Keratinocyte (primary cell): ENCODE measurements at regions not wholly inside any gene's neighbourhood (a gene's known extent, or its start where the extent isn't known, plus 50 kb on each side); places are given as distances from the start of the nearest gene placed in this dataset.

Source experiments
- DNase-seq: peaks from one replicate; pipeline ENCODE4 v3.0.0-alpha.2; 2011; ENCODE audit warnings: low read depth, missing footprints, low spot score
- FAIRE-seq: peaks from 2 replicates; lab custom pipeline; 2011; peaks lifted over from hg19 to GRCh38; lab: Jason Lieb, UNC
- H2AFZ ChIP-seq: 2 replicates; pipeline ENCODE4 v1.6.0; 2012; ENCODE audit warnings: low read length, control low read depth, inconsistent platforms; ENCODE audit not compliant: control insufficient read depth
- H3K27ac ChIP-seq: 2 replicates; pipeline ENCODE4 v1.5.1; 2011; ENCODE audit warnings: low read length; ENCODE audit not compliant: control insufficient read depth, insufficient read depth
- H3K27me3 ChIP-seq: 3 replicates; pipeline ENCODE4 v1.6.0; 2011; ENCODE audit warnings: low read length; ENCODE audit not compliant: control insufficient read depth, insufficient read depth; ENCODE audit errors: extremely low read depth
- H3K36me3 ChIP-seq, 2 experiments: 2 replicates in 1 of 2; 3 replicates in 1 of 2; pipeline ENCODE4 v1.5.1; 2011; ENCODE audit warnings: low read length in 2 of 2, mild to moderate bottlenecking in 1 of 2; ENCODE audit not compliant: control insufficient read depth in 2 of 2, insufficient read depth in 2 of 2; ENCODE audit errors: extremely low read depth in 1 of 2
- H3K4me1 ChIP-seq: 3 replicates; pipeline ENCODE4 v1.5.1; 2011; ENCODE audit warnings: low read length; ENCODE audit not compliant: control insufficient read depth, insufficient read depth; ENCODE audit errors: extremely low read depth
- H3K4me2 ChIP-seq: 3 replicates; pipeline ENCODE4 v1.6.0; 2011; ENCODE audit warnings: low read depth, low read length; ENCODE audit not compliant: control insufficient read depth, insufficient read depth; ENCODE audit errors: extremely low read depth
- H3K4me3 ChIP-seq, 3 experiments: fragments of 200-600 bp in 1 of 3; sonication (generic) in 1 of 3; 2 replicates in 2 of 3; 3 replicates in 1 of 3; pipeline ENCODE4 v1.5.1; 2011 to 2016; ENCODE audit warnings: low read length in 3 of 3, mild to moderate bottlenecking in 3 of 3, control low read depth in 2 of 3, inconsistent platforms in 1 of 3, low read depth in 1 of 3, mixed read lengths in 1 of 3, mixed run types in 1 of 3, moderate library complexity in 1 of 3; ENCODE audit not compliant: control insufficient read depth in 2 of 3, insufficient read depth in 2 of 3; ENCODE audit errors: extremely low read depth in 1 of 3
- H3K79me2 ChIP-seq: 2 replicates; pipeline ENCODE4 v1.6.0; 2012; ENCODE audit warnings: low read length; ENCODE audit not compliant: control insufficient read depth, insufficient read depth
- H3K9ac ChIP-seq: 3 replicates; pipeline ENCODE4 v1.6.0; 2011; ENCODE audit warnings: low read length; ENCODE audit not compliant: control insufficient read depth, insufficient read depth; ENCODE audit errors: extremely low read depth
- H3K9me1 ChIP-seq: 3 replicates; pipeline ENCODE4 v1.6.0; 2011; ENCODE audit warnings: low read length; ENCODE audit not compliant: control insufficient read depth, insufficient read depth; ENCODE audit errors: extremely low read depth
- H3K9me3 ChIP-seq: 2 replicates; pipeline ENCODE4 v1.5.1; 2012; ENCODE audit warnings: low read depth, low read length; ENCODE audit not compliant: control insufficient read depth
- H4K20me1 ChIP-seq: 3 replicates; pipeline ENCODE4 v1.6.0; 2011; ENCODE audit warnings: low read length; ENCODE audit not compliant: control insufficient read depth, insufficient read depth; ENCODE audit errors: extremely low read depth
- CTCF ChIP-seq, 3 experiments: IDR thresholded peaks in 1 of 3; conservative IDR thresholded peaks in 1 of 3; optimal IDR thresholded peaks in 1 of 3; 2 replicates in 2 of 3; 3 replicates in 1 of 3; pipeline versions ENCODE3 to v1.5.1; 2011; ENCODE audit warnings: low read length in 3 of 3, mild to moderate bottlenecking in 3 of 3, moderate library complexity in 2 of 3, control low read depth in 1 of 3, inconsistent platforms in 1 of 3; ENCODE audit not compliant: insufficient read depth in 2 of 3; ENCODE audit errors: extremely low read depth in 1 of 3
- EZH2 ChIP-seq: IDR thresholded peaks from one replicate; pipeline ENCODE4 v1.6.1; 2012; ENCODE audit warnings: inconsistent platforms, mild to moderate bottlenecking, low read length, moderate library complexity
- dilution Hi-C: fragments of 300-500 bp; cut with MboI; formaldehyde crosslinking; loops from one replicate; pipeline ENCODE4 v1.7.0; 2020; ENCODE audit warnings: low sequenced_read_pairs; ENCODE audit not compliant: extremely low pct_ligation_motif_present

- DNase-seq (no peak), FAIRE-seq (no peak)
- Histone ChIP-seq H3K9me3 (peaks cover 1% of the 10 kb centered on the region), H3K4me2 (no peak overlapping the region), H3K9me1 (no peaks in the 10 kb centered on the region), H3K4me1 (peaks cover 5% of the 10 kb centered on the region), H4K20me1 (no peaks in the 10 kb centered on the region), H2AFZ (no peak overlapping the region), H3K36me3 (no peaks in the 10 kb centered on the region), H3K4me3 (no peak overlapping the region), H3K27ac (no peak overlapping the region), H3K27me3 (no peaks in the 10 kb centered on the region), H3K79me2 (no peaks in the 10 kb centered on the region), H3K9ac (no peak overlapping the region)
- TF ChIP-seq EZH2, result no peak
- dilution Hi-C loops, result no loop called here
Measured at GRCh38 chr17:31627960-31628359, 231.1 kb downstream of the COPRS start.

GRCh38 chr17:31623990-31624389 lies 232.5 kb downstream of the RAB11FIP4 start:
- H3K9me3 ChIP-seq, result peaks cover 1% of the 10 kb centered on the region
- H3K4me2 ChIP-seq, result no peak overlapping the region
- no peak overlapping the region for H2AFZ ChIP-seq
- no peaks in the 10 kb centered on the region for H3K79me2 ChIP-seq
- no peaks in the 10 kb centered on the region for H4K20me1 ChIP-seq
- FAIRE-seq, result peak; percentile 5
- DNase-seq, result no peak
- H3K4me1 ChIP-seq, result peaks cover 5% of the 10 kb centered on the region
- TF ChIP-seq CTCF (optimal IDR thresholded peaks at IDR 0.05 in 1 of 3, IDR thresholded peaks at IDR 0.05 in 1 of 3, conservative IDR thresholded peaks at IDR 0.05 in 1 of 3; ENCODE audit: extremely low read depth in 1 of 3, insufficient read depth in 2 of 3, low read length in 3 of 3) (no peak), EZH2 (no peak)
- dilution Hi-C loops, result no loop called here
- no peaks in the 10 kb centered on the region for H3K36me3 ChIP-seq
- no peaks in the 10 kb centered on the region for H3K27me3 ChIP-seq
- H3K27ac ChIP-seq, result no peak overlapping the region
- no peaks in the 10 kb centered on the region for H3K9me1 ChIP-seq
- no peak overlapping the region for H3K9ac ChIP-seq
- H3K4me3 ChIP-seq, result no peak overlapping the region

- Histone ChIP-seq H3K36me3 (no peaks in the 10 kb centered on the region), H2AFZ (no peak overlapping the region), H3K9me1 (no peaks in the 10 kb centered on the region), H3K9me3 (peaks cover 1% of the 10 kb centered on the region), H3K4me1 (peaks cover 5% of the 10 kb centered on the region), H3K4me3 (no peak overlapping the region), H3K27me3 (no peaks in the 10 kb centered on the region), H3K27ac (no peak overlapping the region), H3K9ac (no peak overlapping the region), H3K79me2 (no peaks in the 10 kb centered on the region), H3K4me2 (no peak overlapping the region), H4K20me1 (no peaks in the 10 kb centered on the region)
- dilution Hi-C loops, result no loop called here
- DNase-seq, result no peak
- TF ChIP-seq CTCF (optimal IDR thresholded peaks at IDR 0.05 in 1 of 3, IDR thresholded peaks at IDR 0.05 in 1 of 3, conservative IDR thresholded peaks at IDR 0.05 in 1 of 3; ENCODE audit: extremely low read depth in 1 of 3, insufficient read depth in 2 of 3, low read length in 3 of 3) (no peak), EZH2 (no peak)
- FAIRE-seq, result no peak
Measured at GRCh38 chr17:31622500-31622899, 231.0 kb downstream of the RAB11FIP4 start.
